Keratinocyte (primary cell): ENCODE measurements at regions not wholly inside any gene's neighbourhood (a gene's known extent, or its start where the extent isn't known, plus 50 kb on each side); places are given as distances from the start of the nearest gene placed in this dataset.

ENCODE experiments used
- CTCF ChIP-seq, 3 experiments: IDR thresholded peaks in 1 of 3; conservative IDR thresholded peaks in 1 of 3; optimal IDR thresholded peaks in 1 of 3; 2 replicates in 2 of 3; 3 replicates in 1 of 3; pipeline versions ENCODE3 to v1.5.1; 2011; ENCODE audit warnings: low read length in 3 of 3, mild to moderate bottlenecking in 3 of 3, moderate library complexity in 2 of 3, control low read depth in 1 of 3, inconsistent platforms in 1 of 3; ENCODE audit not compliant: insufficient read depth in 2 of 3; ENCODE audit errors: extremely low read depth in 1 of 3
- EZH2 ChIP-seq: IDR thresholded peaks from one replicate; pipeline ENCODE4 v1.6.1; 2012; ENCODE audit warnings: inconsistent platforms, mild to moderate bottlenecking, low read length, moderate library complexity

GRCh38 chr15:46344915-46345314, 710.1 kb downstream of the SQOR start:
- TF ChIP-seq EZH2 = no peak
- TF ChIP-seq CTCF (optimal IDR thresholded peaks at IDR 0.05 in 1 of 3, IDR thresholded peaks at IDR 0.05 in 1 of 3, conservative IDR thresholded peaks at IDR 0.05 in 1 of 3; ENCODE audit: extremely low read depth in 1 of 3, insufficient read depth in 2 of 3, low read length in 3 of 3) = no peak
